ENCODE measurements at regions not wholly inside any gene's neighbourhood (a gene's known extent, or its start where the extent isn't known, plus 50 kb on each side); places are given as distances from the start of the nearest gene placed in this dataset.

DNA sequence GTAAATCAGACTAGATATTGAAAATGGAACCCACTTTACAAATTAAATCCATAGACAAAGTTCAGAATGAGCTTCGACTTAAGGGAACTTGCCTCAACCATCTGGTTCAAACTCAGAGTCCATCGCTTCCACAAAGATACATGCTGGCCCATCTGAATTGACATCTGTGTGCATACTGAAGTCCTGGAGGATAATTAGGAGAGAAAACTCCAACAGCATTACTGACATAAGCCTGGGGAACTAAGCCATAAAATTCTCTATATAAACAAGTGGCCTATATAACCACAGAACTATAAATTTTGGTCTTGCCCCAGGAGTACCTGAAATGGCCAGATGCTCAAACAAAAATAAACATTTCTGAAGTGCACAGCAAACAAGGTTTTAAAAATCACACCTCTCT lies 94.4 kb downstream of the IZUMO3 start:
- no peak for TF ChIP-seq POLR2A (IDR thresholded peaks at IDR 0.05)
- TF ChIP-seq EP300 (IDR thresholded peaks at IDR 0.05), result no peak
- no peak for TF ChIP-seq POLR2AphosphoS5 (IDR thresholded peaks at IDR 0.05)
- TF ChIP-seq CTCF (IDR thresholded peaks at IDR 0.05), result no peak
- 76 to 91% (median 85%) methylated on average over 2 of the region's 2 CpGs for WGBS, 5 donors
- Histone ChIP-seq H3K27ac (no peak overlapping the region), H3K4me1 (no peaks in the 10 kb centered on the region), H3K9me3 (peaks cover 0 to 9% (median 0%) of the 10 kb centered on the region in 4 donors), H3K27me3 (no peaks in the 10 kb centered on the region), H3K4me3 (no peak overlapping the region), H3K36me3 (no peaks in the 10 kb centered on the region)
- intact Hi-C loops (cut with DNase I; ENCODE audit: low total_unique reads), result no loop called here
- no peak for DNase-seq

DNA sequence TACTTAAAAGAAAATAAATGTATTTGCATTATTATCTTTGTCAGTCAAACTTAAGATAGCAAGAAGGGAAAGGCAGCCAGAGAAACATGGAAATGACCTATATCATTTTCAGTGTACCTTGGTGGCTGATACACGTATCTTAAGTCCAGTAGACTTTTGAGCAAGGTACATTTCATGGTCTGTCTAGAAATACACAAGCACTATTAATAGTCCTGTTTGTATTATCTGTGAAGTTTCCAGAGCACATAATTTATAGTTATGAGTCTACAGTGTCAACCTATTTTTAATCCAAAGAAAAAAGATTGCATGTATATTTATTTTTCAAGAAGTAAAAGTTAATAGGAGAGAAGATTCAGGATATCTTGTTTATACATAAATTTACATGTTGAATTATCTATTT lies 95.7 kb downstream of the IZUMO3 start:
- no peak for TF ChIP-seq EP300 (IDR thresholded peaks at IDR 0.05)
- TF ChIP-seq POLR2A (IDR thresholded peaks at IDR 0.05), result no peak
- TF ChIP-seq POLR2AphosphoS5 (IDR thresholded peaks at IDR 0.05), result no peak
- TF ChIP-seq CTCF (IDR thresholded peaks at IDR 0.05), result no peak
- Histone ChIP-seq H3K4me3 (no peak overlapping the region), H3K27me3 (no peaks in the 10 kb centered on the region), H3K36me3 (no peaks in the 10 kb centered on the region), H3K27ac (no peak overlapping the region), H3K4me1 (no peaks in the 10 kb centered on the region), H3K9me3 (peaks cover 0 to 17% (median 0%) of the 10 kb centered on the region in 4 donors)
- intact Hi-C loops (cut with DNase I; ENCODE audit: low total_unique reads), result no loop called here
- DNase-seq, result no peak
- WGBS, 5 donors, result 58 to 76% (median 63%) methylated on average over 1 of the region's 1 CpG

DNA sequence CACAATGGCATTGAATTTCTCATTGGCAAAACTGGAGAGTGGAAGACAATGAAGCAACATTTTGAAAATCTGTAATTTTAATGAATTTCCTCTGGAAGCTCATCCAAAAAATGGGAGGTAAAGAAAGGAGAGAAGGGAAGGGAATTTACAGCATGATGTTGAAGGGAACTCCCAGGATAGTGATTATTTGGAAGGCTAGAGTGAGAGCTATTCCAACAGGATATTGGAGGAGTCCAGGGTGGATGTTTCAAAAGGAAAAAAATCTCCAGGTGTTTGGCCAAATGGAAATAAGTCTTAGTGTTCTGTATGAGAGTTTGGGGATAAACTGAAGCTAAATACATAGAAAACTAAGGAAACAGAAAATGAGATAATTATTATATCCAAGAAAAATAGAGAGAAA lies 106.2 kb downstream of the IZUMO3 start:
- intact Hi-C loops (cut with DNase I; ENCODE audit: low total_unique reads), result no loop called here
- Histone ChIP-seq H3K27me3 (no peaks in the 10 kb centered on the region), H3K4me1 (no peaks in the 10 kb centered on the region), H3K9me3 (peaks cover 0 to 19% (median 2%) of the 10 kb centered on the region in 4 donors), H3K4me3 (no peak overlapping the region), H3K36me3 (no peaks in the 10 kb centered on the region), H3K27ac (no peak overlapping the region)
- no peak for DNase-seq
- no peak for TF ChIP-seq CTCF (IDR thresholded peaks at IDR 0.05)
- TF ChIP-seq POLR2AphosphoS5 (IDR thresholded peaks at IDR 0.05), result no peak
- no peak for TF ChIP-seq POLR2A (IDR thresholded peaks at IDR 0.05)
- TF ChIP-seq EP300 (IDR thresholded peaks at IDR 0.05), result no peak

DNA sequence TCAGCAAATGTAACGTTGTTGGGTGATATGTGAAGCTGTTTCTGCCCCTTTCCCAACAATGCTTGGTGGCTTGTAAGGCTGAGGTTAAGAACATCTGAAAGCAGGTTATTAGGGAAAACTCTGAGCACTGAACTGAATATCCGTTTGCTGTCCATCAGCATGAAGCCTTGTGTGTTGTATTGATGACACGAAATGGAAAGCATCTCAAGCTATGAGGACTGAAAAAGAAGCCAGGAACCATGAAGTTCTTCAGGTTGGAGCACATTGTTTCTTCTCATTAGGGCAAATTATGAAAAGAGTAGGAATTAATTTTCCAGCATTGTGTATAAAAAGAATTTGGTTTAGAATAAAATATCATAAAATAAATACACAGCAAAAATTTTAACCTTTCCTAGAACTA lies 106.8 kb downstream of the IZUMO3 start:
- no peak for TF ChIP-seq EP300 (IDR thresholded peaks at IDR 0.05)
- TF ChIP-seq POLR2AphosphoS5 (IDR thresholded peaks at IDR 0.05), result no peak
- no peak for TF ChIP-seq CTCF (IDR thresholded peaks at IDR 0.05)
- TF ChIP-seq POLR2A (IDR thresholded peaks at IDR 0.05), result no peak
- Histone ChIP-seq H3K4me3 (no peak overlapping the region), H3K9me3 (peaks cover 0 to 19% (median 2%) of the 10 kb centered on the region in 4 donors), H3K27me3 (no peaks in the 10 kb centered on the region), H3K4me1 (no peaks in the 10 kb centered on the region), H3K36me3 (no peaks in the 10 kb centered on the region), H3K27ac (no peak overlapping the region)
- WGBS, 5 donors, result 66 to 78% (median 74%) methylated on average over 3 of the region's 3 CpGs
- DNase-seq, result no peak
- intact Hi-C loops (cut with DNase I; ENCODE audit: low total_unique reads), result no loop called here

Data from stomach (tissue), 8 donors.